Uterus (tissue), 3 donors: ENCODE measurements at regions not wholly inside any gene's neighbourhood (a gene's known extent, or its start where the extent isn't known, plus 50 kb on each side); places are given as distances from the start of the nearest gene placed in this dataset.
"Not testable (repeated sequence)": the region's sequence is repeated elsewhere in the genome, so short reads cannot be mapped to it uniquely, and the experiment has no call there.

Experiments used
- DNase-seq, 2 donors: peaks; one replicate each; pipeline ENCODE4 v3.0.0-alpha.2; 2019 to 2020
- H3K27ac ChIP-seq, 2 donors: fragments of 200-600 bp; sonication (generic); 1 replicate in 1 of 2; 2 replicates in 1 of 2; pipeline ENCODE4 v1.5.1; 2016 to 2018
- H3K27me3 ChIP-seq, 2 donors: fragments of 200-600 bp; sonication (generic); one replicate each; pipeline ENCODE4 v1.5.1; 2018 to 2019; ENCODE audit warnings: control low read depth in 1 of 2
- H3K36me3 ChIP-seq, 2 donors: fragments of 200-600 bp; sonication (generic); one replicate each; pipeline ENCODE4 v1.5.1; 2019; ENCODE audit warnings: control low read depth in 1 of 2
- H3K4me1 ChIP-seq, 2 donors: fragments of 200-600 bp; sonication (generic); one replicate each; pipeline ENCODE4 v1.5.1; 2018 to 2019; ENCODE audit warnings: control low read depth in 1 of 2
- H3K4me3 ChIP-seq, 2 donors: fragments of 200-600 bp; sonication (generic); 1 replicate in 1 of 2; 2 replicates in 1 of 2; pipeline ENCODE4 v1.5.1; 2018 to 2019; ENCODE audit warnings: mild to moderate bottlenecking in 1 of 2
- H3K9me3 ChIP-seq, 2 donors: fragments of 200-600 bp; sonication (generic); one replicate each; pipeline ENCODE4 v1.5.1; 2019; ENCODE audit warnings: control low read depth in 1 of 2
- CTCF ChIP-seq, 4 experiments: fragments of 200-600 bp in 2 of 4; fragments of 450-650 bp in 2 of 4; sonication (generic) in 2 of 4; IDR thresholded peaks; one replicate each; pipeline ENCODE4 v1.5.1; 2016 to 2019; ENCODE audit warnings: antibody characterized with exemption in 4 of 4, mild to moderate bottlenecking in 2 of 4, moderate library complexity in 1 of 4
- POLR2A ChIP-seq, 2 donors: fragments of 450-650 bp; IDR thresholded peaks; one replicate each; pipeline ENCODE4 v1.6.1; 2016; ENCODE audit warnings: antibody characterized with exemption in 2 of 2, mild to moderate bottlenecking in 1 of 2, moderate library complexity in 1 of 2
- intact Hi-C: fragments of 100-400 bp; cut with DNase I; formaldehyde crosslinking; loops from one replicate; pipeline ENCODE4 v1.15.1; 2023; ENCODE audit warnings: low total_unique reads
- donor health status: DM: yes; HTN: yes; CAD: no.

GRCh38 chr6:103344554-103345163 is 1515.1 kb downstream of the HACE1 start:
- Histone ChIP-seq H3K27me3 (peaks cover 0 to 4% of the 10 kb centered on the region in 2 donors), H3K9me3 (no peaks in the 10 kb centered on the region), H3K36me3 (no peaks in the 10 kb centered on the region), H3K4me1 (no peaks in the 10 kb centered on the region), H3K27ac (no peak overlapping the region), H3K4me3 (no peak overlapping the region)
- intact Hi-C loops = no loop called here
- no peak for DNase-seq
- TF ChIP-seq POLR2A (IDR thresholded peaks at IDR 0.05) (no peak), CTCF (IDR thresholded peaks at IDR 0.05) (no peak)

- Histone ChIP-seq H3K4me3 (no peak overlapping the region), H3K27ac (no peak overlapping the region), H3K4me1 (no peaks in the 10 kb centered on the region), H3K9me3 (no peaks in the 10 kb centered on the region), H3K36me3 (no peaks in the 10 kb centered on the region), H3K27me3 (no peaks in the 10 kb centered on the region)
- no peak for DNase-seq
- intact Hi-C loops = no loop called here
- TF ChIP-seq POLR2A (IDR thresholded peaks at IDR 0.05) (no peak), CTCF (IDR thresholded peaks at IDR 0.05) (no peak)
Observed at GRCh38 chr6:103335412-103335811, 1524.3 kb downstream of the HACE1 start.

- Histone ChIP-seq H3K9me3 (no peaks in the 10 kb centered on the region), H3K4me3 (no peak overlapping the region), H3K4me1 (no peaks in the 10 kb centered on the region), H3K27me3 (no peaks in the 10 kb centered on the region), H3K27ac (no peak overlapping the region), H3K36me3 (no peaks in the 10 kb centered on the region)
- no peak for DNase-seq
- intact Hi-C loops = no loop called here
- TF ChIP-seq CTCF (IDR thresholded peaks at IDR 0.05) (no peak), POLR2A (IDR thresholded peaks at IDR 0.05) (no peak)
Observed at GRCh38 chr6:103326760-103327757, 1532.7 kb downstream of the HACE1 start.

DNA sequence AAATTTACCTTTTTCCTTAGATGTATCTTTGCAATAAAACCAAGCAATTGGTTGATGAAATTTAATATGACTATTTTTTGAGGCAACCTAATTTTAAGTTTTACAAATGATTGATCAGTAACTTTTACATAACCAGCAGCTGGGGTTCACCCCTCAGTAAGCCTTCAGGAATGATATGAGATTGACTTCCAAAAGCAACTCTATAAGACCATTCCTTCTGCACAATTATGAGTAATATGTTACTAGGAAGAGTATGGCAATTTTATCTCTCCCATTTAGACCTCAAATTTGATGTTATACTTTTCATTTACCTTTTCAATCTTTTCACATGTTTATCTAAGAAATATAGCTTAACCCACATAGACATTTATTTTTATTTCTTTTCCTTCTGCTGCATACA is 1546.3 kb downstream of the HACE1 start:
- no peaks in the 10 kb centered on the region for H3K9me3 ChIP-seq
- H3K27me3 ChIP-seq = no peaks in the 10 kb centered on the region
- H3K4me1 ChIP-seq = no peaks in the 10 kb centered on the region
- TF ChIP-seq POLR2A (IDR thresholded peaks at IDR 0.05) (no peak), CTCF (IDR thresholded peaks at IDR 0.05) (no peak)
- intact Hi-C loops = no loop called here
- H3K4me3 ChIP-seq = no peak overlapping the region
- no peak for DNase-seq
- H3K27ac ChIP-seq = no peak overlapping the region
- H3K36me3 ChIP-seq = no peaks in the 10 kb centered on the region

- intact Hi-C loops, H3K27me3 ChIP-seq, H3K4me3 ChIP-seq, H3K9me3 ChIP-seq, H3K27ac ChIP-seq, DNase-seq, H3K4me1 ChIP-seq, H3K36me3 ChIP-seq: not testable (repeated sequence)
Observed at GRCh38 chr6:103294376-103294775, 1565.3 kb downstream of the HACE1 start.
